ENCODE measurements at regions not wholly inside any gene's neighbourhood (a gene's known extent, or its start where the extent isn't known, plus 50 kb on each side); places are given as distances from the start of the nearest gene placed in this dataset.

DNA sequence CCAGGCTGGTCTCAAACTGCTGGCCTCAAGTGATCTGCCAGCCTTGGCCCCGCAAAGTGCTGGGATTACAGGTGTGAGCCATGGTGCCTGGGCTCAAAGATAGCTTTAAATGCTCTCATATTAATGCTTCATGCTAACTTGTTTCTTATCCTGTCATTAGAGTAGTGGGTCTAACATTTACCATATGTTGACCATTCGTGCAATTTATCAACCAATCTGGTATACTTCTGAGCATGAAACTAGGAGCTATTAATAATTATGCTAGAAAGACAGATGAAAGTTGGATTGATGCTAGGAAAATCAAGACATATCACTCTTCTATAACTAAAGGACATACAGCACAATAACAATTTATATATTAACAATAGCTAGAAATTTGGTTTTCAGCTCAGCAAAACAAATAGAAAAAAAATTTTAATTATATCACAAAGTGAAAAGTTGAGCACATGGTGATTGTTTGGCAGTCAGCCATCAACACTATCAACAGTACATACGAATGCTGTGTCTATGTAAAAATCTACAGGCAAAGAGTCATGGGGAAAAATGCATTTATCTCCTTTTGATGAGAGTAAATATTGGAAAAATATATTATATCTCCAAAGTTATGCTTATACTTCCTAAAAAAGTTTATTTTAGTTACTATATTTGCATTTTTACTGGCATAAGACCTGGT is 112.1 kb upstream of the ABCB5 start:
- no peak overlapping the region for H3K4me3 Mint-ChIP-seq
- no peaks in the 10 kb centered on the region for H3K27me3 Mint-ChIP-seq
- H3K36me3 ChIP-seq (replicated peaks in 1 of 2; ENCODE audit: control extremely low read depth in 1 of 2, control insufficient read depth in 1 of 2, extremely low read depth in 1 of 2, insufficient read depth in 2 of 2, low read length in 1 of 2), result no peaks in the 10 kb centered on the region
- no peak overlapping the region for H3K27ac ChIP-seq (ENCODE audit: low read length in 2 of 2)
- no peaks in the 10 kb centered on the region for H3K4me1 ChIP-seq (ENCODE audit: control insufficient read depth in 2 of 2, insufficient read depth in 2 of 2, low read length in 2 of 2)
- H3K9me3 ChIP-seq (ENCODE audit: control extremely low read depth in 1 of 3, control insufficient read depth in 2 of 3, insufficient read depth in 1 of 3, low read length in 2 of 3), result no peaks in the 10 kb centered on the region
- TF ChIP-seq EZH2 (IDR thresholded peaks at IDR 0.05; ENCODE audit: borderline replicate concordance, insufficient read depth, low read depth, low read length, poor library complexity, severe bottlenecking), result no peak
- TF ChIP-seq, protein P1, sequence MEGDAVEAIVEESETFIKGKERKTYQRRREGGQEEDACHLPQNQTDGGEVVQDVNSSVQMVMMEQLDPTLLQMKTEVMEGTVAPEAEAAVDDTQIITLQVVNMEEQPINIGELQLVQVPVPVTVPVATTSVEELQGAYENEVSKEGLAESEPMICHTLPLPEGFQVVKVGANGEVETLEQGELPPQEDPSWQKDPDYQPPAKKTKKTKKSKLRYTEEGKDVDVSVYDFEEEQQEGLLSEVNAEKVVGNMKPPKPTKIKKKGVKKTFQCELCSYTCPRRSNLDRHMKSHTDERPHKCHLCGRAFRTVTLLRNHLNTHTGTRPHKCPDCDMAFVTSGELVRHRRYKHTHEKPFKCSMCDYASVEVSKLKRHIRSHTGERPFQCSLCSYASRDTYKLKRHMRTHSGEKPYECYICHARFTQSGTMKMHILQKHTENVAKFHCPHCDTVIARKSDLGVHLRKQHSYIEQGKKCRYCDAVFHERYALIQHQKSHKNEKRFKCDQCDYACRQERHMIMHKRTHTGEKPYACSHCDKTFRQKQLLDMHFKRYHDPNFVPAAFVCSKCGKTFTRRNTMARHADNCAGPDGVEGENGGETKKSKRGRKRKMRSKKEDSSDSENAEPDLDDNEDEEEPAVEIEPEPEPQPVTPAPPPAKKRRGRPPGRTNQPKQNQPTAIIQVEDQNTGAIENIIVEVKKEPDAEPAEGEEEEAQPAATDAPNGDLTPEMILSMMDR (IDR thresholded peaks at IDR 0.05), result no peak
- WGBS (ENCODE audit: insufficient coverage), result 83% methylated on average over 1 of the region's 3 CpGs
- H3K4me3 ChIP-seq (ENCODE audit: control extremely low read depth in 1 of 5, extremely low read depth in 1 of 5, insufficient read depth in 1 of 5, low read depth in 2 of 5, low read length in 4 of 5), result no peak overlapping the region
- no peaks in the 10 kb centered on the region for H3K27me3 ChIP-seq (replicated peaks in 1 of 4; ENCODE audit: control extremely low read depth in 1 of 4, control insufficient read depth in 3 of 4, insufficient read depth in 4 of 4, low read length in 3 of 4)
- peaks cover 1% of the 10 kb centered on the region for H3K9me3 Mint-ChIP-seq (ENCODE audit: insufficient read depth)
- intact Hi-C loops (cut with micrococcal nuclease), result no loop called here
- no peaks in the 10 kb centered on the region for H4K20me1 ChIP-seq (ENCODE audit: control insufficient read depth, insufficient read depth, low read length, poor library complexity, severe bottlenecking)
- CTCF ChIA-PET, result no interaction called here
- H3K9ac ChIP-seq (ENCODE audit: low read length), result no peak overlapping the region
- H3K4me2 ChIP-seq (replicated peaks; ENCODE audit: low read depth, low read length, poor library complexity, severe bottlenecking), result no peak overlapping the region
- H3K27ac Mint-ChIP-seq, result no peak overlapping the region
- no peaks in the 10 kb centered on the region for H3K4me1 Mint-ChIP-seq
- no peak overlapping the region for H2AFZ ChIP-seq (ENCODE audit: insufficient read depth, low read depth, low read length, poor library complexity, severe bottlenecking)
- ATAC-seq (ENCODE audit: low read depth) (no peak), DNase-seq (no peak)
- no peaks in the 10 kb centered on the region for H3K79me2 ChIP-seq (ENCODE audit: control insufficient read depth, insufficient read depth, low read length)
- POLR2A ChIA-PET, result no interaction called here

DNA sequence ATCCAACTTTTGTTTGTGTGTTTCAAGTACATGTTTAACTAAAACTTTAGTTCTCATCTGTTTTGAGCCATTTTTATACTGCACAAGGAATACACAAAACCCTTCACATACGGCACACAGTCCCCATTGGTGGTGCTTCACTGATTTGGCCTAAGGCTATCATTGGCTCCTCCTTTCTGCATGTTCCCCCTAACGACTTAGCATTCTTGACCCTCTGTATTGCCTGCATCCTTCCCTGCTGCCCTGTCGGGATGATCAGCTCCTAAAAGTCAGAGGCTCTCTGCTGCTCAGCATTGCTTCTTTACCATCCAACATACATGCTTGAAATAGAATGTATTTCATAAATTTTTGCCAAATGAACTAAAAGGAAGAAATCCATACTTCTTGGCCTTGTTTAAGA is 111.4 kb upstream of the ABCB5 start:
- POLR2A ChIA-PET, result no interaction called here
- intact Hi-C loops (cut with micrococcal nuclease), result no loop called here
- CTCF ChIA-PET, result no interaction called here
- no peaks in the 10 kb centered on the region for H3K27me3 ChIP-seq (replicated peaks in 1 of 4; ENCODE audit: control extremely low read depth in 1 of 4, control insufficient read depth in 3 of 4, insufficient read depth in 4 of 4, low read length in 3 of 4)
- no peak overlapping the region for H3K4me2 ChIP-seq (replicated peaks; ENCODE audit: low read depth, low read length, poor library complexity, severe bottlenecking)
- Mint-ChIP-seq H3K27ac (no peak overlapping the region), H3K4me3 (no peak overlapping the region), H3K9me3 (ENCODE audit: insufficient read depth) (no peaks in the 10 kb centered on the region), H3K27me3 (no peaks in the 10 kb centered on the region), H3K4me1 (no peaks in the 10 kb centered on the region)
- no peak overlapping the region for H3K4me3 ChIP-seq (ENCODE audit: control extremely low read depth in 1 of 5, extremely low read depth in 1 of 5, insufficient read depth in 1 of 5, low read depth in 2 of 5, low read length in 4 of 5)
- no peak for TF ChIP-seq EZH2 (IDR thresholded peaks at IDR 0.05; ENCODE audit: borderline replicate concordance, insufficient read depth, low read depth, low read length, poor library complexity, severe bottlenecking)
- TF ChIP-seq, protein P1 (IDR thresholded peaks at IDR 0.05), result no peak
- H3K36me3 ChIP-seq (replicated peaks in 1 of 2; ENCODE audit: control extremely low read depth in 1 of 2, control insufficient read depth in 1 of 2, extremely low read depth in 1 of 2, insufficient read depth in 2 of 2, low read length in 1 of 2), result no peaks in the 10 kb centered on the region
- no peak overlapping the region for H2AFZ ChIP-seq (ENCODE audit: insufficient read depth, low read depth, low read length, poor library complexity, severe bottlenecking)
- no peak for ATAC-seq (ENCODE audit: low read depth)
- 94% methylated on average over 2 of the region's 3 CpGs for WGBS (ENCODE audit: insufficient coverage)
- no peaks in the 10 kb centered on the region for H3K9me3 ChIP-seq (ENCODE audit: control extremely low read depth in 1 of 3, control insufficient read depth in 2 of 3, insufficient read depth in 1 of 3, low read length in 2 of 3)
- H3K79me2 ChIP-seq (ENCODE audit: control insufficient read depth, insufficient read depth, low read length), result no peaks in the 10 kb centered on the region
- H4K20me1 ChIP-seq (ENCODE audit: control insufficient read depth, insufficient read depth, low read length, poor library complexity, severe bottlenecking), result no peaks in the 10 kb centered on the region
- H3K4me1 ChIP-seq (ENCODE audit: control insufficient read depth in 2 of 2, insufficient read depth in 2 of 2, low read length in 2 of 2), result no peaks in the 10 kb centered on the region
- DNase-seq, result no peak
- no peak overlapping the region for H3K9ac ChIP-seq (ENCODE audit: low read length)
- H3K27ac ChIP-seq (ENCODE audit: low read length in 2 of 2), result no peak overlapping the region
